GM19043 (cell line): ENCODE measurements at regions not wholly inside any gene's neighbourhood (a gene's known extent, or its start where the extent isn't known, plus 50 kb on each side); places are given as distances from the start of the nearest gene placed in this dataset.

ENCODE experiments used
- ATAC-seq: cut with Tn5 transposase; IDR thresholded peaks from one replicate; pipeline ENCODE4 v1.9.1; 2021; ENCODE audit warnings: low read depth; ENCODE audit not compliant: unreplicated experiment

- ATAC-seq = no peak
Observed at GRCh38 chr2:176699098-176699497, 429.9 kb downstream of the MTX2 start.

- ATAC-seq = no peak
Observed at GRCh38 chr2:176699644-176700043, 430.4 kb downstream of the MTX2 start.

- ATAC-seq = no peak
Observed at GRCh38 chr2:176702131-176702530, 432.9 kb downstream of the MTX2 start.

GRCh38 chr2:176704282-176704858, 435.1 kb downstream of the MTX2 start:
- no peak for ATAC-seq

- no peak for ATAC-seq
Observed at GRCh38 chr2:176709149-176709951, 440.1 kb downstream of the MTX2 start.

GRCh38 chr2:176709991-176710390, 440.7 kb downstream of the MTX2 start:
- no peak for ATAC-seq

- no peak for ATAC-seq
Observed at GRCh38 chr2:176710657-176711186, 441.5 kb downstream of the MTX2 start.

- ATAC-seq = no peak
Observed at GRCh38 chr2:176725873-176726645, 456.8 kb downstream of the MTX2 start.

GRCh38 chr2:176727696-176728095, 458.5 kb downstream of the MTX2 start:
- no peak for ATAC-seq

- no peak for ATAC-seq
Observed at GRCh38 chr2:176729706-176730569, 460.7 kb downstream of the MTX2 start.

GRCh38 chr2:176732780-176733179, 463.5 kb downstream of the MTX2 start:
- no peak for ATAC-seq

GRCh38 chr2:176733698-176734430, 464.6 kb downstream of the MTX2 start:
- ATAC-seq = no peak

- no peak for ATAC-seq
Observed at GRCh38 chr2:176734868-176735267, 465.6 kb downstream of the MTX2 start.

- no peak for ATAC-seq
Observed at GRCh38 chr2:176742271-176742670, 470.3 kb upstream of the HNRNPA3 start.

- ATAC-seq = no peak
Observed at GRCh38 chr2:176743671-176744070, 468.9 kb upstream of the HNRNPA3 start.

- no peak for ATAC-seq
Observed at GRCh38 chr2:176744146-176744545, 468.4 kb upstream of the HNRNPA3 start.

- ATAC-seq = no peak
Observed at GRCh38 chr2:176745543-176746200, 466.9 kb upstream of the HNRNPA3 start.

GRCh38 chr2:176746411-176746810, 466.2 kb upstream of the HNRNPA3 start:
- no peak for ATAC-seq

GRCh38 chr2:176747506-176747905, 465.1 kb upstream of the HNRNPA3 start:
- ATAC-seq = no peak
